Suppressor macrophage treated with lipopolysaccharide for 4 hours (primary cell): ENCODE measurements at regions not wholly inside any gene's neighbourhood (a gene's known extent, or its start where the extent isn't known, plus 50 kb on each side); places are given as distances from the start of the nearest gene placed in this dataset.
"Not testable (repeated sequence)": the region's sequence is repeated elsewhere in the genome, so short reads cannot be mapped to it uniquely, and the experiment has no call there.

Source experiments
- DNase-seq: peaks from one replicate; pipeline ENCODE4 v3.0.0-alpha.2; 2020

- not testable (repeated sequence) for DNase-seq
Observed at GRCh38 chr3:78266550-78266949, 1226.7 kb downstream of the ROBO2 start.

GRCh38 chr3:78267235-78267634 lies 1227.3 kb downstream of the ROBO2 start:
- DNase-seq, result no peak

- no peak for DNase-seq
Observed at GRCh38 chr3:78268087-78268486, 1228.2 kb downstream of the ROBO2 start.

- no peak for DNase-seq
Observed at GRCh38 chr3:78268716-78269668, 1229.1 kb downstream of the ROBO2 start.

GRCh38 chr3:78273326-78273725 lies 1233.4 kb downstream of the ROBO2 start:
- DNase-seq, result no peak

GRCh38 chr3:78274475-78275065 lies 1234.7 kb downstream of the ROBO2 start:
- DNase-seq, result no peak

GRCh38 chr3:78275420-78275852 lies 1235.5 kb downstream of the ROBO2 start:
- DNase-seq, result no peak

- peak; percentile 14 for DNase-seq
Observed at GRCh38 chr3:78277220-78277619, 1237.3 kb downstream of the ROBO2 start.

- DNase-seq, result no peak
Observed at GRCh38 chr3:78277801-78278200, 1237.9 kb downstream of the ROBO2 start.

GRCh38 chr3:78279091-78279490 lies 1239.2 kb downstream of the ROBO2 start:
- no peak for DNase-seq

- DNase-seq, result no peak
Observed at GRCh38 chr3:78281381-78281780, 1241.5 kb downstream of the ROBO2 start.

GRCh38 chr3:78283994-78284393 lies 1244.1 kb downstream of the ROBO2 start:
- DNase-seq, result no peak

- DNase-seq, result no peak
Observed at GRCh38 chr3:78285032-78285728, 1245.3 kb downstream of the ROBO2 start.

- no peak for DNase-seq
Observed at GRCh38 chr3:78287085-78287484, 1247.2 kb downstream of the ROBO2 start.

- no peak for DNase-seq
Observed at GRCh38 chr3:78293284-78293683, 1253.4 kb downstream of the ROBO2 start.

- no peak for DNase-seq
Observed at GRCh38 chr3:78304115-78304514, 1264.2 kb downstream of the ROBO2 start.

GRCh38 chr3:78312851-78313250 lies 1273.0 kb downstream of the ROBO2 start:
- DNase-seq, result no peak

- no peak for DNase-seq
Observed at GRCh38 chr3:78313332-78313731, 1273.4 kb downstream of the ROBO2 start.

- DNase-seq, result no peak
Observed at GRCh38 chr3:78314327-78314726, 1274.4 kb downstream of the ROBO2 start.

GRCh38 chr3:78317774-78318173 lies 1277.9 kb downstream of the ROBO2 start:
- DNase-seq, result no peak

GRCh38 chr3:78322780-78323179 lies 1282.9 kb downstream of the ROBO2 start:
- no peak for DNase-seq

- no peak for DNase-seq
Observed at GRCh38 chr3:78337801-78338211, 1297.9 kb downstream of the ROBO2 start.

GRCh38 chr3:78338405-78338804 lies 1298.5 kb downstream of the ROBO2 start:
- DNase-seq, result no peak

- no peak for DNase-seq
Observed at GRCh38 chr3:78343221-78343620, 1303.3 kb downstream of the ROBO2 start.
